Gastroesophageal sphincter (tissue), 3 donors: ENCODE measurements at regions not wholly inside any gene's neighbourhood (a gene's known extent, or its start where the extent isn't known, plus 50 kb on each side); places are given as distances from the start of the nearest gene placed in this dataset.

Experiments
- CTCF ChIP-seq, 4 experiments: fragments of 200-600 bp in 2 of 4; fragments of 450-650 bp in 2 of 4; sonication (generic) in 1 of 4; IDR thresholded peaks; one replicate each; pipeline ENCODE4 v1.5.1; 2017 to 2019; ENCODE audit warnings: antibody characterized with exemption in 4 of 4, mild to moderate bottlenecking in 2 of 4, moderate library complexity in 2 of 4
- POLR2AphosphoS5 ChIP-seq: sonication (generic); formaldehyde crosslinking; IDR thresholded peaks from one replicate; pipeline ENCODE4 v1.6.1; 2017; ENCODE audit warnings: antibody characterized with exemption

GRCh38 chr2:156841321-156841720 lies 405.1 kb downstream of the GPD2 start:
- TF ChIP-seq CTCF (IDR thresholded peaks at IDR 0.05) (no peak), POLR2AphosphoS5 (no peak)
